ENCODE measurements at regions not wholly inside any gene's neighbourhood (a gene's known extent, or its start where the extent isn't known, plus 50 kb on each side); places are given as distances from the start of the nearest gene placed in this dataset.

- H3K36me3 Mint-ChIP-seq, result peaks cover 0 to 3% (median 0%) of the 10 kb centered on the region in 3 donors
- H3K27ac Mint-ChIP-seq, result no peak overlapping the region
- no peak for DNase-seq
- no peaks in the 10 kb centered on the region for H3K4me1 Mint-ChIP-seq
- H3K9me3 Mint-ChIP-seq, result peaks cover 2 to 10% (median 6%) of the 10 kb centered on the region in 5 donors
- peaks cover 7 to 16% of the 10 kb centered on the region in 2 donors for H3K27me3 Mint-ChIP-seq
- H3K4me3 Mint-ChIP-seq, result no peak overlapping the region
- no peak overlapping the region for H3K27ac ChIP-seq (ENCODE audit: low read depth, low read length)
- H3K36me3 ChIP-seq (ENCODE audit: insufficient read depth, low read length), result no peaks in the 10 kb centered on the region
- ChIA-PET CTCF (no interaction called here), POLR2A (no interaction called here)
- no peaks in the 10 kb centered on the region for H3K27me3 ChIP-seq (ENCODE audit: insufficient read depth, low read length, poor library complexity, severe bottlenecking)
- H3K9me3 ChIP-seq (ENCODE audit: low read length), result no peaks in the 10 kb centered on the region
- no peaks in the 10 kb centered on the region for H3K4me1 ChIP-seq (ENCODE audit: insufficient read depth, low read length)
- H3K4me3 ChIP-seq (ENCODE audit: low read length), result no peak overlapping the region
Measured at GRCh38 chr12:59472273-59472672, 123.6 kb upstream of the SLC16A7 start.

GRCh38 chr12:59459966-59460660, 135.7 kb upstream of the SLC16A7 start:
- H3K27ac Mint-ChIP-seq, result no peak overlapping the region
- H3K4me1 Mint-ChIP-seq, result no peaks in the 10 kb centered on the region
- no peaks in the 10 kb centered on the region for H3K9me3 Mint-ChIP-seq
- POLR2A ChIA-PET, result no interaction called here
- H3K27me3 Mint-ChIP-seq, result peaks cover 0 to 1% of the 10 kb centered on the region in 2 donors
- Histone ChIP-seq H3K27me3 (ENCODE audit: insufficient read depth, low read length, poor library complexity, severe bottlenecking) (no peaks in the 10 kb centered on the region), H3K27ac (ENCODE audit: low read depth, low read length) (no peak overlapping the region), H3K4me3 (ENCODE audit: low read length) (no peak overlapping the region), H3K9me3 (ENCODE audit: low read length) (no peaks in the 10 kb centered on the region), H3K36me3 (ENCODE audit: insufficient read depth, low read length) (no peaks in the 10 kb centered on the region), H3K4me1 (ENCODE audit: insufficient read depth, low read length) (no peaks in the 10 kb centered on the region)
- no peaks in the 10 kb centered on the region for H3K36me3 Mint-ChIP-seq
- CTCF ChIA-PET, result no interaction called here
- DNase-seq, result no peak
- no peak overlapping the region for H3K4me3 Mint-ChIP-seq

- Mint-ChIP-seq H3K4me1 (no peaks in the 10 kb centered on the region), H3K27ac (no peak overlapping the region), H3K4me3 (no peak overlapping the region), H3K27me3 (no peaks in the 10 kb centered on the region), H3K9me3 (peaks cover 0 to 6% (median 0%) of the 10 kb centered on the region in 5 donors), H3K36me3 (no peaks in the 10 kb centered on the region)
- H3K27me3 ChIP-seq (ENCODE audit: insufficient read depth, low read length, poor library complexity, severe bottlenecking), result no peaks in the 10 kb centered on the region
- no peaks in the 10 kb centered on the region for H3K4me1 ChIP-seq (ENCODE audit: insufficient read depth, low read length)
- ChIA-PET POLR2A (no interaction called here), CTCF (no interaction called here)
- DNase-seq, result no peak
- no peak overlapping the region for H3K27ac ChIP-seq (ENCODE audit: low read depth, low read length)
- H3K9me3 ChIP-seq (ENCODE audit: low read length), result no peaks in the 10 kb centered on the region
- no peak overlapping the region for H3K4me3 ChIP-seq (ENCODE audit: low read length)
- H3K36me3 ChIP-seq (ENCODE audit: insufficient read depth, low read length), result no peaks in the 10 kb centered on the region
Measured at GRCh38 chr12:59453475-59453874, 142.4 kb upstream of the SLC16A7 start.

- Mint-ChIP-seq H3K4me1 (no peaks in the 10 kb centered on the region), H3K9me3 (peaks cover 0 to 6% (median 0%) of the 10 kb centered on the region in 5 donors), H3K27ac (no peak overlapping the region), H3K4me3 (no peak overlapping the region), H3K36me3 (no peaks in the 10 kb centered on the region), H3K27me3 (no peaks in the 10 kb centered on the region)
- H3K9me3 ChIP-seq (ENCODE audit: low read length), result no peaks in the 10 kb centered on the region
- no peaks in the 10 kb centered on the region for H3K4me1 ChIP-seq (ENCODE audit: insufficient read depth, low read length)
- DNase-seq, result no peak
- H3K27me3 ChIP-seq (ENCODE audit: insufficient read depth, low read length, poor library complexity, severe bottlenecking), result no peaks in the 10 kb centered on the region
- CTCF ChIA-PET, result no interaction called here
- H3K4me3 ChIP-seq (ENCODE audit: low read length), result no peak overlapping the region
- H3K36me3 ChIP-seq (ENCODE audit: insufficient read depth, low read length), result no peaks in the 10 kb centered on the region
- POLR2A ChIA-PET, result no interaction called here
- no peak overlapping the region for H3K27ac ChIP-seq (ENCODE audit: low read depth, low read length)
Measured at GRCh38 chr12:59452746-59453145, 143.1 kb upstream of the SLC16A7 start.

- Histone ChIP-seq H3K27me3 (ENCODE audit: insufficient read depth, low read length, poor library complexity, severe bottlenecking) (no peaks in the 10 kb centered on the region), H3K36me3 (ENCODE audit: insufficient read depth, low read length) (no peaks in the 10 kb centered on the region), H3K27ac (ENCODE audit: low read depth, low read length) (no peak overlapping the region), H3K9me3 (ENCODE audit: low read length) (no peaks in the 10 kb centered on the region), H3K4me3 (ENCODE audit: low read length) (no peak overlapping the region), H3K4me1 (ENCODE audit: insufficient read depth, low read length) (no peaks in the 10 kb centered on the region)
- H3K9me3 Mint-ChIP-seq, result peaks cover 0 to 6% (median 0%) of the 10 kb centered on the region in 5 donors
- DNase-seq, result no peak
- POLR2A ChIA-PET, result no interaction called here
- no peak overlapping the region for H3K27ac Mint-ChIP-seq
- CTCF ChIA-PET, result no interaction called here
- no peak overlapping the region for H3K4me3 Mint-ChIP-seq
- H3K4me1 Mint-ChIP-seq, result no peaks in the 10 kb centered on the region
- no peaks in the 10 kb centered on the region for H3K27me3 Mint-ChIP-seq
- H3K36me3 Mint-ChIP-seq, result no peaks in the 10 kb centered on the region
Measured at GRCh38 chr12:59452259-59452658, 143.6 kb upstream of the SLC16A7 start.

GRCh38 chr12:59446116-59446515, 149.7 kb upstream of the SLC16A7 start:
- Mint-ChIP-seq H3K27ac (no peak overlapping the region), H3K4me3 (peak overlapping the region in 1 of 7 donors; percentile 55), H3K36me3 (no peaks in the 10 kb centered on the region), H3K9me3 (peaks cover 10 to 20% (median 11%) of the 10 kb centered on the region in 5 donors), H3K4me1 (no peaks in the 10 kb centered on the region), H3K27me3 (peaks cover 0 to 1% of the 10 kb centered on the region in 2 donors)
- ChIA-PET POLR2A (no interaction called here), CTCF (interaction anchor here (1.4 kb wide), 1 partner anchor 389 kb away, joined by 7 read pairs; no protein-coding TSS in a partner anchor)
- Histone ChIP-seq H3K36me3 (ENCODE audit: insufficient read depth, low read length) (no peaks in the 10 kb centered on the region), H3K9me3 (ENCODE audit: low read length) (no peaks in the 10 kb centered on the region), H3K27me3 (ENCODE audit: insufficient read depth, low read length, poor library complexity, severe bottlenecking) (no peaks in the 10 kb centered on the region), H3K27ac (ENCODE audit: low read depth, low read length) (no peak overlapping the region), H3K4me1 (ENCODE audit: insufficient read depth, low read length) (no peaks in the 10 kb centered on the region), H3K4me3 (ENCODE audit: low read length) (no peak overlapping the region)
- no peak for DNase-seq

- Histone ChIP-seq H3K27me3 (ENCODE audit: insufficient read depth, low read length, poor library complexity, severe bottlenecking) (no peaks in the 10 kb centered on the region), H3K4me1 (ENCODE audit: insufficient read depth, low read length) (no peaks in the 10 kb centered on the region), H3K9me3 (ENCODE audit: low read length) (no peaks in the 10 kb centered on the region), H3K36me3 (ENCODE audit: insufficient read depth, low read length) (no peaks in the 10 kb centered on the region), H3K27ac (ENCODE audit: low read depth, low read length) (no peak overlapping the region), H3K4me3 (ENCODE audit: low read length) (no peak overlapping the region)
- DNase-seq, result peak in 2 of 5 donors; percentile 1 to 27
- H3K9me3 Mint-ChIP-seq, result peaks cover 15 to 28% (median 20%) of the 10 kb centered on the region in 5 donors
- H3K4me1 Mint-ChIP-seq, result no peaks in the 10 kb centered on the region
- H3K36me3 Mint-ChIP-seq, result peaks cover 0 to 4% (median 0%) of the 10 kb centered on the region in 3 donors
- ChIA-PET POLR2A (no interaction called here), CTCF (interaction anchor here (1.4 kb wide), 1 partner anchor 390 kb away, joined by 7 read pairs; no protein-coding TSS in a partner anchor)
- peaks cover 0 to 4% of the 10 kb centered on the region in 2 donors for H3K27me3 Mint-ChIP-seq
- no peak overlapping the region for H3K27ac Mint-ChIP-seq
- H3K4me3 Mint-ChIP-seq, result no peak overlapping the region
Measured at GRCh38 chr12:59444932-59445331, 150.9 kb upstream of the SLC16A7 start.

GRCh38 chr12:59432057-59432456, 163.8 kb upstream of the SLC16A7 start:
- H3K27ac Mint-ChIP-seq, result no peak overlapping the region
- no peaks in the 10 kb centered on the region for H3K27me3 ChIP-seq (ENCODE audit: insufficient read depth, low read length, poor library complexity, severe bottlenecking)
- no peak overlapping the region for H3K27ac ChIP-seq (ENCODE audit: low read depth, low read length)
- H3K27me3 Mint-ChIP-seq, result peaks cover 0 to 11% of the 10 kb centered on the region in 2 donors
- H3K9me3 ChIP-seq (ENCODE audit: low read length), result no peaks in the 10 kb centered on the region
- no peak overlapping the region for H3K4me3 ChIP-seq (ENCODE audit: low read length)
- no peaks in the 10 kb centered on the region for H3K4me1 Mint-ChIP-seq
- H3K4me1 ChIP-seq (ENCODE audit: insufficient read depth, low read length), result no peaks in the 10 kb centered on the region
- DNase-seq, result no peak
- H3K36me3 ChIP-seq (ENCODE audit: insufficient read depth, low read length), result no peaks in the 10 kb centered on the region
- POLR2A ChIA-PET, result no interaction called here
- CTCF ChIA-PET, result no interaction called here
- no peak overlapping the region for H3K4me3 Mint-ChIP-seq
- no peaks in the 10 kb centered on the region for H3K36me3 Mint-ChIP-seq
- no peaks in the 10 kb centered on the region for H3K9me3 Mint-ChIP-seq

All from CD8-positive, alpha-beta memory T cell (primary cell).